Endothelial cell of umbilical vein (primary cell): ENCODE measurements at regions not wholly inside any gene's neighbourhood (a gene's known extent, or its start where the extent isn't known, plus 50 kb on each side); places are given as distances from the start of the nearest gene placed in this dataset.

Source experiments
- CTCF ChIP-seq, 2 donors: IDR thresholded peaks; 1 replicate in 1 of 2; 2 replicates in 1 of 2; pipeline ENCODE4 v1.5.1; 2011; ENCODE audit warnings: low read length in 2 of 2, mild to moderate bottlenecking in 2 of 2, moderate library complexity in 2 of 2, control low read depth in 1 of 2, inconsistent platforms in 1 of 2, low read depth in 1 of 2; ENCODE audit not compliant: insufficient read depth in 1 of 2; ENCODE audit errors: extremely low read depth in 1 of 2
- EZH2 ChIP-seq: IDR thresholded peaks from 2 replicates; pipeline ENCODE4 v1.6.1; 2012; ENCODE audit warnings: borderline replicate concordance, low read depth, mild to moderate bottlenecking, moderate library complexity, low read length, inconsistent platforms; ENCODE audit not compliant: severe bottlenecking
- POLR2A ChIP-seq: IDR thresholded peaks from 2 replicates; pipeline ENCODE4 v1.6.1; 2012; ENCODE audit warnings: low read depth, mild to moderate bottlenecking, control low read depth, low read length
- POLR2AphosphoS5 ChIP-seq: IDR thresholded peaks from 2 replicates; pipeline ENCODE4 v1.6.1; 2012; ENCODE audit warnings: low read depth, mild to moderate bottlenecking, control low read depth, low read length, moderate library complexity; ENCODE audit not compliant: insufficient read depth

- no peak for TF ChIP-seq CTCF (IDR thresholded peaks at IDR 0.05; ENCODE audit: extremely low read depth in 1 of 2, insufficient read depth in 1 of 2, low read depth in 1 of 2, low read length in 2 of 2)
- TF ChIP-seq EZH2, result no peak
- TF ChIP-seq POLR2A, result no peak
- TF ChIP-seq POLR2AphosphoS5, result no peak
Observed at GRCh38 chr10:77698267-77698931, 60.8 kb upstream of the KCNMA1 start.
